ENCODE measurements at regions not wholly inside any gene's neighbourhood (a gene's known extent, or its start where the extent isn't known, plus 50 kb on each side); places are given as distances from the start of the nearest gene placed in this dataset.

- TF ChIP-seq ZFP3 (CRISPR knock-in tag; IDR thresholded peaks at IDR 0.05) (no peak), ARNTL (CRISPR knock-in tag; IDR thresholded peaks at IDR 0.05; ENCODE audit: borderline replicate concordance, low read depth) (no peak), TSHZ2 (CRISPR knock-in tag; IDR thresholded peaks at IDR 0.05) (no peak), CREB5 (CRISPR knock-in tag; IDR thresholded peaks at IDR 0.05; ENCODE audit: low read depth) (no peak), ZC3H10 (CRISPR knock-in tag; IDR thresholded peaks at IDR 0.05) (no peak), RARB (CRISPR knock-in tag; IDR thresholded peaks at IDR 0.05) (no peak), TCF4 (CRISPR knock-in tag; IDR thresholded peaks at IDR 0.05; ENCODE audit: borderline replicate concordance) (no peak), ZNF70 (CRISPR knock-in tag; IDR thresholded peaks at IDR 0.05) (no peak), ZNF8 (CRISPR knock-in tag; IDR thresholded peaks at IDR 0.05) (no peak), POU6F1 (CRISPR knock-in tag; IDR thresholded peaks at IDR 0.05; ENCODE audit: borderline replicate concordance, low read depth) (no peak), PPARA (CRISPR knock-in tag; IDR thresholded peaks at IDR 0.05; ENCODE audit: borderline replicate concordance) (no peak), ISL1 (CRISPR knock-in tag; IDR thresholded peaks at IDR 0.05) (no peak), GLIS3 (CRISPR knock-in tag; IDR thresholded peaks at IDR 0.05) (no peak), ESRRG (CRISPR knock-in tag; IDR thresholded peaks at IDR 0.05) (no peak), PATZ1 (CRISPR knock-in tag; IDR thresholded peaks at IDR 0.05; ENCODE audit: borderline replicate concordance) (no peak), SNAI2 (CRISPR knock-in tag; IDR thresholded peaks at IDR 0.05) (no peak), CSDC2 (CRISPR knock-in tag; IDR thresholded peaks at IDR 0.05) (no peak), OSR1 (CRISPR knock-in tag; IDR thresholded peaks at IDR 0.05) (no peak)
- TF ChIP-seq, protein P1, sequence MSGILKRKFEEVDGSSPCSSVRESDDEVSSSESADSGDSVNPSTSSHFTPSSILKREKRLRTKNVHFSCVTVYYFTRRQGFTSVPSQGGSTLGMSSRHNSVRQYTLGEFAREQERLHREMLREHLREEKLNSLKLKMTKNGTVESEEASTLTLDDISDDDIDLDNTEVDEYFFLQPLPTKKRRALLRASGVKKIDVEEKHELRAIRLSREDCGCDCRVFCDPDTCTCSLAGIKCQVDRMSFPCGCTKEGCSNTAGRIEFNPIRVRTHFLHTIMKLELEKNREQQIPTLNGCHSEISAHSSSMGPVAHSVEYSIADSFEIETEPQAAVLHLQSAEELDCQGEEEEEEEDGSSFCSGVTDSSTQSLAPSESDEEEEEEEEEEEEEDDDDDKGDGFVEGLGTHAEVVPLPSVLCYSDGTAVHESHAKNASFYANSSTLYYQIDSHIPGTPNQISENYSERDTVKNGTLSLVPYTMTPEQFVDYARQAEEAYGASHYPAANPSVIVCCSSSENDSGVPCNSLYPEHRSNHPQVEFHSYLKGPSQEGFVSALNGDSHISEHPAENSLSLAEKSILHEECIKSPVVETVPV (CRISPR knock-in tag; IDR thresholded peaks at IDR 0.05): no peak
- ATAC-seq: no peak
These were observed 255.0 kb downstream of the LIG4 start for GRCh38 chr13:107960301-107960700.

- no peak for ATAC-seq
- no peak for TF ChIP-seq POU6F1 (CRISPR knock-in tag; IDR thresholded peaks at IDR 0.05; ENCODE audit: borderline replicate concordance, low read depth)
- no peak for TF ChIP-seq RARB (CRISPR knock-in tag; IDR thresholded peaks at IDR 0.05)
- TF ChIP-seq CREB5 (CRISPR knock-in tag; IDR thresholded peaks at IDR 0.05; ENCODE audit: low read depth): no peak
- TF ChIP-seq SNAI2 (CRISPR knock-in tag; IDR thresholded peaks at IDR 0.05): no peak
- TF ChIP-seq ZFP3 (CRISPR knock-in tag; IDR thresholded peaks at IDR 0.05): no peak
- no peak for TF ChIP-seq ZNF70 (CRISPR knock-in tag; IDR thresholded peaks at IDR 0.05)
- TF ChIP-seq ZNF565 (CRISPR knock-in tag; conservative IDR thresholded peaks at IDR 0.05; ENCODE audit: low read depth): no peak
These were observed 258.4 kb downstream of the LIG4 start for GRCh38 chr13:107956889-107957288.
